K562 (cell line): ENCODE measurements at regions not wholly inside any gene's neighbourhood (a gene's known extent, or its start where the extent isn't known, plus 50 kb on each side); places are given as distances from the start of the nearest gene placed in this dataset.

ENCODE experiments used
- CTCF ChIP-seq, 3 experiments: IDR thresholded peaks in 2 of 3; conservative IDR thresholded peaks in 1 of 3; 2 replicates each; pipeline ENCODE4 v1.5.1; 2011 to 2012; ENCODE audit warnings: low read length in 3 of 3, mild to moderate bottlenecking in 3 of 3, control low read depth in 2 of 3, improper control_type of control experiment in 1 of 3, inconsistent platforms in 1 of 3, low read depth in 1 of 3, mixed read lengths in 1 of 3, moderate library complexity in 1 of 3; ENCODE audit not compliant: insufficient read depth in 2 of 3
- E2F5 ChIP-seq: sonication (generic); formaldehyde crosslinking; IDR thresholded peaks from 2 replicates; pipeline ENCODE4 v1.8.0; 2022; ENCODE audit warnings: mild to moderate bottlenecking, missing genetic modification reagents
- MIER1 ChIP-seq: fragments of 450-650 bp; IDR thresholded peaks from 2 replicates; pipeline ENCODE4 v1.6.1; 2016; ENCODE audit warnings: antibody characterized with exemption, mild to moderate bottlenecking, low read depth
- SUPT5H ChIP-seq: fragments of 450-650 bp; IDR thresholded peaks from 2 replicates; pipeline ENCODE4 v1.6.1; 2016
- TAF9B ChIP-seq: fragments of 450-650 bp; IDR thresholded peaks from 2 replicates; pipeline ENCODE4 v1.6.1; 2018; ENCODE audit warnings: mild to moderate bottlenecking; ENCODE audit not compliant: partially characterized antibody
- ZKSCAN3 ChIP-seq: fragments of 250-450 bp; sonication (Bioruptor Pico); IDR thresholded peaks from 2 replicates; pipeline ENCODE4 v1.4.0; 2020

GRCh38 chr5:143898916-143899591, 87.1 kb downstream of the HMHB1 start:
- TF ChIP-seq SUPT5H (no peak), MIER1 (no peak), E2F5 (no peak), CTCF (IDR thresholded peaks at IDR 0.05 in 2 of 3, conservative IDR thresholded peaks at IDR 0.05 in 1 of 3; ENCODE audit: insufficient read depth in 2 of 3, low read depth in 1 of 3, low read length in 3 of 3) (no peak), ZKSCAN3 (CRISPR knock-in tag) (no peak), TAF9B (no peak)
